ENCODE measurements at regions not wholly inside any gene's neighbourhood (a gene's known extent, or its start where the extent isn't known, plus 50 kb on each side); places are given as distances from the start of the nearest gene placed in this dataset.

GRCh38 chr2:220783671-220784070, 788.4 kb downstream of the EPHA4 start:
- DNase-seq (ENCODE audit: low spot score): no peak
- H3K4me3 ChIP-seq: no peak overlapping the region
- H3K79me2 ChIP-seq: no peaks in the 10 kb centered on the region
- H3K27ac ChIP-seq: no peak overlapping the region
- H3K27me3 ChIP-seq: no peaks in the 10 kb centered on the region
- no peak for TF ChIP-seq EZH2phosphoT487 (IDR thresholded peaks at IDR 0.05; ENCODE audit: low read depth, severe bottlenecking, unreplicated experiment)
- TF ChIP-seq CTCF (IDR thresholded peaks at IDR 0.05; ENCODE audit: poor library complexity): no peak
- TF ChIP-seq EZH2 (IDR thresholded peaks at IDR 0.05; ENCODE audit: borderline replicate concordance): no peak
- WGBS (ENCODE audit: low lambda C conversion rate, missing lambda C conversion rate): 50% methylated on average over 1 of the region's 1 CpG
- H2AFZ ChIP-seq: no peak overlapping the region
- H3K4me1 ChIP-seq (ENCODE audit: insufficient read depth): no peaks in the 10 kb centered on the region
- no peaks in the 10 kb centered on the region for H3K9me2 ChIP-seq (replicated peaks; ENCODE audit: insufficient read depth)
- no peak overlapping the region for H3K4me2 ChIP-seq
- H3K9me3 ChIP-seq (ENCODE audit: low read depth): no peaks in the 10 kb centered on the region
- no peaks in the 10 kb centered on the region for H4K20me1 ChIP-seq (ENCODE audit: insufficient read depth, poor library complexity, severe bottlenecking)
- H3K36me3 ChIP-seq (replicated peaks; ENCODE audit: insufficient read depth, low read depth): no peaks in the 10 kb centered on the region

GRCh38 chr2:220785178-220785577, 786.9 kb downstream of the EPHA4 start:
- TF ChIP-seq EZH2 (IDR thresholded peaks at IDR 0.05; ENCODE audit: borderline replicate concordance): no peak
- no peak for TF ChIP-seq EZH2phosphoT487 (IDR thresholded peaks at IDR 0.05; ENCODE audit: low read depth, severe bottlenecking, unreplicated experiment)
- TF ChIP-seq CTCF (IDR thresholded peaks at IDR 0.05; ENCODE audit: poor library complexity): no peak
- H3K27ac ChIP-seq: no peak overlapping the region
- 85% methylated on average over 4 of the region's 4 CpGs for WGBS (ENCODE audit: low lambda C conversion rate, missing lambda C conversion rate)
- no peaks in the 10 kb centered on the region for H3K36me3 ChIP-seq (replicated peaks; ENCODE audit: insufficient read depth, low read depth)
- no peak overlapping the region for H3K4me2 ChIP-seq
- H3K4me1 ChIP-seq (ENCODE audit: insufficient read depth): no peaks in the 10 kb centered on the region
- no peak overlapping the region for H2AFZ ChIP-seq
- H3K9me3 ChIP-seq (ENCODE audit: low read depth): no peaks in the 10 kb centered on the region
- no peak for DNase-seq (ENCODE audit: low spot score)
- H3K79me2 ChIP-seq: no peaks in the 10 kb centered on the region
- no peaks in the 10 kb centered on the region for H3K27me3 ChIP-seq
- H4K20me1 ChIP-seq (ENCODE audit: insufficient read depth, poor library complexity, severe bottlenecking): no peaks in the 10 kb centered on the region
- H3K4me3 ChIP-seq: no peak overlapping the region
- H3K9me2 ChIP-seq (replicated peaks; ENCODE audit: insufficient read depth): no peaks in the 10 kb centered on the region

- H3K4me2 ChIP-seq: no peak overlapping the region
- no peak overlapping the region for H2AFZ ChIP-seq
- no peak overlapping the region for H3K4me3 ChIP-seq
- no peak overlapping the region for H3K27ac ChIP-seq
- H3K9me3 ChIP-seq (ENCODE audit: low read depth): no peaks in the 10 kb centered on the region
- H3K27me3 ChIP-seq: no peaks in the 10 kb centered on the region
- WGBS (ENCODE audit: low lambda C conversion rate, missing lambda C conversion rate): 91% methylated on average over 5 of the region's 5 CpGs
- no peaks in the 10 kb centered on the region for H3K36me3 ChIP-seq (replicated peaks; ENCODE audit: insufficient read depth, low read depth)
- TF ChIP-seq EZH2phosphoT487 (IDR thresholded peaks at IDR 0.05; ENCODE audit: low read depth, severe bottlenecking, unreplicated experiment): no peak
- TF ChIP-seq EZH2 (IDR thresholded peaks at IDR 0.05; ENCODE audit: borderline replicate concordance): no peak
- no peak for TF ChIP-seq CTCF (IDR thresholded peaks at IDR 0.05; ENCODE audit: poor library complexity)
- H3K79me2 ChIP-seq: no peaks in the 10 kb centered on the region
- H3K4me1 ChIP-seq (ENCODE audit: insufficient read depth): no peaks in the 10 kb centered on the region
- H3K9me2 ChIP-seq (replicated peaks; ENCODE audit: insufficient read depth): no peaks in the 10 kb centered on the region
- DNase-seq (ENCODE audit: low spot score): no peak
- no peaks in the 10 kb centered on the region for H4K20me1 ChIP-seq (ENCODE audit: insufficient read depth, poor library complexity, severe bottlenecking)
These were observed 785.9 kb downstream of the EPHA4 start for GRCh38 chr2:220786216-220786615.

GRCh38 chr2:220787251-220787650, 784.9 kb downstream of the EPHA4 start:
- Histone ChIP-seq H3K27me3 (no peaks in the 10 kb centered on the region), H3K4me1 (ENCODE audit: insufficient read depth) (no peaks in the 10 kb centered on the region), H3K36me3 (replicated peaks; ENCODE audit: insufficient read depth, low read depth) (no peaks in the 10 kb centered on the region), H3K79me2 (no peaks in the 10 kb centered on the region), H3K4me3 (no peak overlapping the region), H3K9me3 (ENCODE audit: low read depth) (no peaks in the 10 kb centered on the region), H2AFZ (no peak overlapping the region), H3K9me2 (replicated peaks; ENCODE audit: insufficient read depth) (no peaks in the 10 kb centered on the region), H4K20me1 (ENCODE audit: insufficient read depth, poor library complexity, severe bottlenecking) (no peaks in the 10 kb centered on the region), H3K27ac (no peak overlapping the region), H3K4me2 (no peak overlapping the region)
- TF ChIP-seq EZH2 (IDR thresholded peaks at IDR 0.05; ENCODE audit: borderline replicate concordance) (no peak), EZH2phosphoT487 (IDR thresholded peaks at IDR 0.05; ENCODE audit: low read depth, severe bottlenecking, unreplicated experiment) (no peak), CTCF (IDR thresholded peaks at IDR 0.05; ENCODE audit: poor library complexity) (no peak)
- no peak for DNase-seq (ENCODE audit: low spot score)

All from hepatocyte (in vitro differentiated cells).